HG02571 (cell line): ENCODE measurements at regions not wholly inside any gene's neighbourhood (a gene's known extent, or its start where the extent isn't known, plus 50 kb on each side); places are given as distances from the start of the nearest gene placed in this dataset.

ENCODE experiments used
- ATAC-seq: cut with Tn5 transposase; IDR thresholded peaks from one replicate; pipeline ENCODE4 v1.9.1; 2021; ENCODE audit warnings: mild to moderate bottlenecking, moderate library complexity; ENCODE audit not compliant: unreplicated experiment

GRCh38 chr4:13250263-13250662, 233.9 kb downstream of the RAB28 start:
- no peak for ATAC-seq

- no peak for ATAC-seq
Observed at GRCh38 chr4:13248621-13249298, 235.4 kb downstream of the RAB28 start.

GRCh38 chr4:13246107-13246506, 238.0 kb downstream of the RAB28 start:
- no peak for ATAC-seq

GRCh38 chr4:13244444-13244843, 239.7 kb downstream of the RAB28 start:
- ATAC-seq, result no peak

GRCh38 chr4:13243152-13243551, 241.0 kb downstream of the RAB28 start:
- ATAC-seq, result no peak

- no peak for ATAC-seq
Observed at GRCh38 chr4:13240066-13240465, 244.1 kb downstream of the RAB28 start.

- no peak for ATAC-seq
Observed at GRCh38 chr4:13238936-13239335, 245.2 kb downstream of the RAB28 start.

GRCh38 chr4:13236485-13236884, 247.7 kb downstream of the RAB28 start:
- no peak for ATAC-seq

GRCh38 chr4:13233755-13234154, 250.4 kb downstream of the RAB28 start:
- no peak for ATAC-seq

- ATAC-seq, result no peak
Observed at GRCh38 chr4:13219971-13220370, 264.2 kb downstream of the RAB28 start.

- no peak for ATAC-seq
Observed at GRCh38 chr4:13218326-13218958, 265.7 kb downstream of the RAB28 start.

GRCh38 chr4:13215560-13215959, 268.6 kb downstream of the RAB28 start:
- ATAC-seq, result no peak

- ATAC-seq, result no peak
Observed at GRCh38 chr4:13212936-13213335, 271.2 kb downstream of the RAB28 start.

GRCh38 chr4:13209600-13209999, 274.5 kb downstream of the RAB28 start:
- ATAC-seq, result no peak

GRCh38 chr4:13208558-13209193, 275.5 kb downstream of the RAB28 start:
- ATAC-seq, result no peak

- ATAC-seq, result no peak
Observed at GRCh38 chr4:13207226-13207625, 276.9 kb downstream of the RAB28 start.

- no peak for ATAC-seq
Observed at GRCh38 chr4:13203101-13203500, 281.0 kb downstream of the RAB28 start.

GRCh38 chr4:13202701-13203100, 281.4 kb downstream of the RAB28 start:
- no peak for ATAC-seq

GRCh38 chr4:13201241-13201640, 282.9 kb downstream of the RAB28 start:
- no peak for ATAC-seq

- no peak for ATAC-seq
Observed at GRCh38 chr4:13196721-13197120, 287.4 kb downstream of the RAB28 start.

- no peak for ATAC-seq
Observed at GRCh38 chr4:13193662-13194061, 290.5 kb downstream of the RAB28 start.

- no peak for ATAC-seq
Observed at GRCh38 chr4:13190093-13190721, 293.9 kb downstream of the RAB28 start.
